GM12873 (cell line): ENCODE measurements at regions not wholly inside any gene's neighbourhood (a gene's known extent, or its start where the extent isn't known, plus 50 kb on each side); places are given as distances from the start of the nearest gene placed in this dataset.

Experiments used
- CTCF ChIP-seq: IDR thresholded peaks from 2 replicates; pipeline ENCODE4 v1.5.1; 2012; ENCODE audit warnings: low read depth, mild to moderate bottlenecking, moderate library complexity, low read length, control low read depth; ENCODE audit not compliant: insufficient read depth; ENCODE audit errors: missing control alignments

DNA sequence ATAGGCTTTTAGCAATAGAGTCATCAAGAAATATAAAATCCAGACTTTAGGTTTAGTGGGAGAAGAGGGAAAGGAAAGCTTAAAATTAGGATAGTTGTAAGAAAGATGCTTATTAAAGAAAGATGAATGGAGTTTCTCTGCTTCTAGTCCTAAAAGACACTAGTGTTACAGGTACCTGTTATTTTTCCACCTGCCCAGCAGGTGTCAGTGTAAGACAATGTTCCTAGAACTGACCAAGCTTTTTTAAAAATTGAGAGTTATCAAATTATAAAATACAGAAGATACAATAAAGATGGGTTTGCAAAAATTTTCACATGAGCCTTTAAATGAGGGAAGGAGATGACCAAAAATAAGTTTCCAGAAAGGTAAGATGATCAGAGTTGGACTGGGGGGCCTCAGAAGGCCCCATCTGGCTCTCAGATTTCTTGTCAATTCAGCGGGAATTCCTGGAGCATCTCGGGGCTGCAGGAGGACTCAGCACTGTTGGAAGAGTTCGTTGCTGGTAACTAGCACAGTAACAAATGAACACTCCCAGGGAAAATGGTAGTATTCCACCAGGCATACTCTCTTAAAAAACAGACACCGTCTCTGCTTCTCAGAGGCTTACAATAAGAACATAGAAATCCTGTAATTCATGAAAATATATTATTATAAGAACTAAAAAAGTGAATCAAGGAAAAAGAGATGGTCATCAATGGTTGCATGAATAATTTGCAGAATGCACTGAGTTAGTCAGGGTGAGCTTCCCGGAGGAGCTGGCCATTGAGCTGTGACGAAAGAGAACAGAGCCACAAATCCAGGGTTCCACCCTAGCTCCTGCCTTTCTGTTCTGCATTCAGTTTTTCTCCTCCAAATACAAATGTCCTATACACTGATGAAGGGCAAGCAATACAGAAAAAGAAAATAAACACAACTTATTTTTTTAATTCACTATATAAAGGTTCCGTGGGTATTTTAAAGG lies 71.8 kb upstream of the PIK3CG start:
- peak; percentile 59 for TF ChIP-seq CTCF

DNA sequence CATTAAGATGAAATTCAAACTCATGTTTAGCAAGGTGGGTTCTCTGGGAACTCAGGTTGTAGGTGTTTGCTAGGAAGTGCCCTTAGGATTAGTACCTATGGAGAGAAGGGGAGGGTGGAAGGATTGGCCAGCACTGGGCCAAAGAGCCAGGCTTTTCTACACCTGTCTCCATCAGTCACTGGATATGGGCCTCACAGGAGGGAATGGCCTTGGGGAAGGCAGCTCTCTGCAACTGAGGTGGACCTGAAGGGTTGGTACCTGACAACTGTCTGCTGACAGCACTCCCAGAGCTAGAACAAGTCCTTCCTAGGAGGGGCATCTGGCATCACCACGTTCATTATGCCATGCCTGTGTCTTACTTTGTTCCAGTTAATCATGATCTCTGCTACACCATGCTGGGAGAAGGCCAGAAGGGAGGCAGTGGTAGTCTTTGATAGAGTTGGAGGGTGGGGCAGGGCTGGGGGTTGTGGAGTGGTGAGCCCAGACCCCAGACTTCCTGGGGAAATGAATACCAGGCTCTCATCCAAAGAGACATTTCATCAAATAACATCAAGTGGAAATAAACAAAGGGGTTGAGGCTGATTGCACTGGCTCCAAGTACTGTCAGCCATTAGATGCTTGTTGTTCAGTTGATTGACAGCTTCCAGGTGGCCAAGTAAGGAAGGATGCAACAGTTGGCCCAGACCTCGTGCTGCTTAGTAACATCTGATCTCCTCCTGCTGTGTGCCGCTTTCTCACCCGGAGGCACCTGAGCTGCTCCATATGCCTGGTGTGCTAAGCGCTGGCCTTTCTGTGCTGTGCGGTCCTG lies 70.6 kb upstream of the PIK3CG start:
- TF ChIP-seq CTCF: no peak

DNA sequence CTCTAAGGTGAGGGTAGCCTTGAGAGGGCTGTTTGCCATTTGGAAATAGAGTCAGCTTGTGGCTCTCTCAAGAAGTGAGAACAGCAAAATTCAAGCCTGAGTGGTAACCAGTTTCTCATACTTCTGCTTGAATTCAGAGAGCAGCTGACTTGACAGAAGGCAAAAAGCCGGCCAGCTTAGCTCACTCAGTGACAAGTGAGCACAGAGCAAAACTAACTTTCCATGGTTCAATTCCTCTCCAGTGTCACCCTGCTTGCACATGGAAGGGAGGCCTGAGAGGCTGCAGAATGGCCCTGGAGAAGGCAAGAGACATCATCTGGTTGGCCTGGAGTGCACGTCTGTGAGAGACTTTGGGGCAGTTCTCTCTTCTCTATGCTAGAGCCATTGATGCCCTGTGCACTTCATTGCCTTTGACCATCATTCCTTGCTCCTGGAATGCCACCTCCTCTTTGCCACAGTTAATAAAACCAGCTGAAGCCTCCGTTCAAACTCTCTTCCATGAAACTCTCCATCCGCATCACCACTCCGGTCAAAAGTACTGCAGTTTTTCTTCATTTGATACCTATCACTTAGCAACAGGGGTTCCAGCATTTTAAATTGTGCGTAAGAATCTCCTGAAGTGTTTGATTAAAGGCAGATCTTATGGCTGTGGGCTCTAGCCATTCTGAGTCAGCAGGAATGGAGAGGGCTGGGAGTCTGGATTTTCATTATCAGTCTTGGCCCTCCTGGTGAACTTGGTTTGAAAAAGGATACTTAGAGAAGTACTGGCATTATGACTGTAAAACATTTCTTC lies 69.8 kb upstream of the PIK3CG start:
- no peak for TF ChIP-seq CTCF

DNA sequence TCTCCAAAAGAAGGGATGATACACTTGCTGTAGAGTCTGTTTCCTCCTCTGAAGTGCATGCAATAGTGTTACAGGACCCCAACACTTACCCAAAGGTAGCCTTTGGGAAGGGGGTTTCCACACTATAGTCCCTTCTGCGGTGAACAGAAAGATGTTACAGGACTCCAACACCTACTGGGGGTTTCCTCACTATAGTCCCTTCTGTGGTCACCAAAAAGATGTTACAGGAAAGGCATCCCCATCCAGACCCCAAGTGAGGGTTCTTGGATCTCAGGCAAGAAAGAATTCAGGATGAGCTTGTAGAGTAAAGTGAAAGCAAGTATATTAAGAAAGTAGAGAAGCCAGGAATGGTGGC lies 69.2 kb upstream of the PIK3CG start:
- no peak for TF ChIP-seq CTCF

GRCh38 chr7:106797937-106798336 lies 67.1 kb upstream of the PIK3CG start:
- TF ChIP-seq CTCF: no peak

DNA sequence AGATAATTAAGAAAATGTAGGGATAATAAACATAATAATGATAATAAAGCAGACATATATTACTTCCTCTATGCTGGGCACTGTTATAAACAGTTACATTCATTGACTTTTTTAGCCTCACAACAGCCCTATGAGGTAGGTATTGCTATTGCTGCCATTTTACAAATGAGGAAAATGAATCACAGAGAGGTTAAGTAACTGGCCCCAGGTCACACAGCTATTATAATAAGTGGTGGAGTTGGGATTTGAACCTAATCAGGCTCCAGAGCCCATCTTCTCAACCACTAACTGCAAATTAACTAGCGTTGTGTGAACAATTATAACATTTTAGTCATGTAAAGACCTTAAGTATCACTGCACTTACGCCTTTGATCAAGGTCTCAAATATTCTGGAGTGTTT lies 62.5 kb upstream of the PIK3CG start:
- TF ChIP-seq CTCF: no peak
